ENCODE measurements at regions not wholly inside any gene's neighbourhood (a gene's known extent, or its start where the extent isn't known, plus 50 kb on each side); places are given as distances from the start of the nearest gene placed in this dataset.

GRCh38 chr3:4044619-4045018 lies 245.4 kb downstream of the LRRN1 start:
- TF ChIP-seq, protein P1, sequence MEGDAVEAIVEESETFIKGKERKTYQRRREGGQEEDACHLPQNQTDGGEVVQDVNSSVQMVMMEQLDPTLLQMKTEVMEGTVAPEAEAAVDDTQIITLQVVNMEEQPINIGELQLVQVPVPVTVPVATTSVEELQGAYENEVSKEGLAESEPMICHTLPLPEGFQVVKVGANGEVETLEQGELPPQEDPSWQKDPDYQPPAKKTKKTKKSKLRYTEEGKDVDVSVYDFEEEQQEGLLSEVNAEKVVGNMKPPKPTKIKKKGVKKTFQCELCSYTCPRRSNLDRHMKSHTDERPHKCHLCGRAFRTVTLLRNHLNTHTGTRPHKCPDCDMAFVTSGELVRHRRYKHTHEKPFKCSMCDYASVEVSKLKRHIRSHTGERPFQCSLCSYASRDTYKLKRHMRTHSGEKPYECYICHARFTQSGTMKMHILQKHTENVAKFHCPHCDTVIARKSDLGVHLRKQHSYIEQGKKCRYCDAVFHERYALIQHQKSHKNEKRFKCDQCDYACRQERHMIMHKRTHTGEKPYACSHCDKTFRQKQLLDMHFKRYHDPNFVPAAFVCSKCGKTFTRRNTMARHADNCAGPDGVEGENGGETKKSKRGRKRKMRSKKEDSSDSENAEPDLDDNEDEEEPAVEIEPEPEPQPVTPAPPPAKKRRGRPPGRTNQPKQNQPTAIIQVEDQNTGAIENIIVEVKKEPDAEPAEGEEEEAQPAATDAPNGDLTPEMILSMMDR (IDR thresholded peaks at IDR 0.05), result no peak
- Mint-ChIP-seq H3K4me3 (ENCODE audit: unreplicated experiment) (no peak overlapping the region), H3K27me3 (ENCODE audit: unreplicated experiment) (no peaks in the 10 kb centered on the region), H3K36me3 (ENCODE audit: unreplicated experiment) (no peaks in the 10 kb centered on the region), H3K9me3 (ENCODE audit: unreplicated experiment) (no peaks in the 10 kb centered on the region), H3K27ac (ENCODE audit: unreplicated experiment) (no peak overlapping the region), H3K4me1 (ENCODE audit: unreplicated experiment) (no peaks in the 10 kb centered on the region)
- no peak for DNase-seq (ENCODE audit: extremely low spot score, unreplicated experiment)

DNA sequence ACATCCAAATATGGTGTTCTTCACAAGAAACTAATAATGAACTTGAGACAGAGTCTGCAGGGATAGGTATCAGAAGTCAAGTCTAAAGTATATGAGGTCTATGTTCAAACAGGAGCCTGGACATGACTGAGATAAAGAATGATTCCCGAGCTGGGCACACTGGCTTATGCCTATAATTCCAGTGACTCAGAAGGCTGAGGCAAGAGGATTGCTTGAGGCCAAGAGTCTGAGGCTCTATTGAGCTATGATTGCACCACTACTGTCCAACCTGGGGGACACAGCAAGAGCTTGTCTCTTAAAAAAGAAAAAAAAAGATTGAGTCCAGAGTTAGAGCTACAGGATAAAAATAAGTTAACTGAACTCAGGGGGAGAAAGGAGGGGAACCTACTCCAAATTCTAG lies 246.5 kb downstream of the LRRN1 start:
- Mint-ChIP-seq H3K4me3 (ENCODE audit: unreplicated experiment) (no peak overlapping the region), H3K4me1 (ENCODE audit: unreplicated experiment) (no peaks in the 10 kb centered on the region), H3K36me3 (ENCODE audit: unreplicated experiment) (no peaks in the 10 kb centered on the region), H3K27me3 (ENCODE audit: unreplicated experiment) (no peaks in the 10 kb centered on the region), H3K9me3 (ENCODE audit: unreplicated experiment) (no peaks in the 10 kb centered on the region), H3K27ac (ENCODE audit: unreplicated experiment) (no peak overlapping the region)
- TF ChIP-seq, protein P1 (IDR thresholded peaks at IDR 0.05), result no peak
- no peak for DNase-seq (ENCODE audit: extremely low spot score, unreplicated experiment)

- no peak overlapping the region for H3K4me3 Mint-ChIP-seq (ENCODE audit: unreplicated experiment)
- TF ChIP-seq, protein P1 (IDR thresholded peaks at IDR 0.05), result no peak
- no peaks in the 10 kb centered on the region for H3K27me3 Mint-ChIP-seq (ENCODE audit: unreplicated experiment)
- H3K36me3 Mint-ChIP-seq (ENCODE audit: unreplicated experiment), result no peaks in the 10 kb centered on the region
- DNase-seq (ENCODE audit: extremely low spot score, unreplicated experiment), result no peak
- no peaks in the 10 kb centered on the region for H3K4me1 Mint-ChIP-seq (ENCODE audit: unreplicated experiment)
- H3K9me3 Mint-ChIP-seq (ENCODE audit: unreplicated experiment), result peaks cover 6% of the 10 kb centered on the region
- H3K27ac Mint-ChIP-seq (ENCODE audit: unreplicated experiment), result no peak overlapping the region
Observed at GRCh38 chr3:4047366-4047765, 248.1 kb downstream of the LRRN1 start.

DNA sequence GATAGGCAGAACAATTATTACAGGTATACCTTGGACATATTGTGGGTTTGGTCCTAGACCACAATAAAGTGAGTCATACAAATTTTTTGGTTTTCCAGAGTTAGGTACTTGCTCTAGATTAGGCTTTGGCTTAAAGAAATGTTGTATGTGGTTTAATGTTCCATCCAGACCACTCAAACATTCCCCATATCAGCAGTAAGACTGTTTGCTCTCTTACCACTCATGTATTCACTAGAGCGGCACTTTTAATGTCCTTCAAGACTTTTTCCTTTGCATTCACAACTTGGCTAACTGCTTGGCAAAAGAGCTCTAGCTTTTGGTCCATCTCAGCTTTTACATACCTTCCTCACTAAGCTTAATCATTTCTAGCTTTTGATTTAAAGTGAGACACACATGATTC lies 250.5 kb upstream of the SETMAR start:
- Mint-ChIP-seq H3K36me3 (ENCODE audit: unreplicated experiment) (no peaks in the 10 kb centered on the region), H3K9me3 (ENCODE audit: unreplicated experiment) (peaks cover 6% of the 10 kb centered on the region), H3K4me3 (ENCODE audit: unreplicated experiment) (no peak overlapping the region), H3K4me1 (ENCODE audit: unreplicated experiment) (no peaks in the 10 kb centered on the region), H3K27me3 (ENCODE audit: unreplicated experiment) (no peaks in the 10 kb centered on the region), H3K27ac (ENCODE audit: unreplicated experiment) (no peak overlapping the region)
- DNase-seq (ENCODE audit: extremely low spot score, unreplicated experiment), result no peak
- TF ChIP-seq, protein P1 (IDR thresholded peaks at IDR 0.05), result no peak

GRCh38 chr3:4053975-4054374 lies 249.2 kb upstream of the SETMAR start:
- no peak for DNase-seq (ENCODE audit: extremely low spot score, unreplicated experiment)
- peaks cover 6% of the 10 kb centered on the region for H3K9me3 Mint-ChIP-seq (ENCODE audit: unreplicated experiment)
- TF ChIP-seq, protein P1 (IDR thresholded peaks at IDR 0.05), result no peak
- H3K27ac Mint-ChIP-seq (ENCODE audit: unreplicated experiment), result no peak overlapping the region
- H3K4me1 Mint-ChIP-seq (ENCODE audit: unreplicated experiment), result no peaks in the 10 kb centered on the region
- no peaks in the 10 kb centered on the region for H3K27me3 Mint-ChIP-seq (ENCODE audit: unreplicated experiment)
- no peak overlapping the region for H3K4me3 Mint-ChIP-seq (ENCODE audit: unreplicated experiment)
- no peaks in the 10 kb centered on the region for H3K36me3 Mint-ChIP-seq (ENCODE audit: unreplicated experiment)
